ENCODE measurements at regions not wholly inside any gene's neighbourhood (a gene's known extent, or its start where the extent isn't known, plus 50 kb on each side); places are given as distances from the start of the nearest gene placed in this dataset.

GRCh38 chr14:31947680-31948595 is 129.2 kb upstream of the ARHGAP5 start:
- no peak for TF ChIP-seq CTCF (IDR thresholded peaks at IDR 0.05)
- no peak for TF ChIP-seq POLR2A (IDR thresholded peaks at IDR 0.05)
